GM20000 (cell line): ENCODE measurements at regions not wholly inside any gene's neighbourhood (a gene's known extent, or its start where the extent isn't known, plus 50 kb on each side); places are given as distances from the start of the nearest gene placed in this dataset.

Source experiments
- DNase-seq: peaks from one replicate; pipeline ENCODE4 v3.0.0; 2012; ENCODE audit warnings: low spot score
- CTCF ChIP-seq: IDR thresholded peaks from 2 replicates; pipeline ENCODE4 v1.5.1; 2012; ENCODE audit warnings: mild to moderate bottlenecking, control low read depth; ENCODE audit errors: extremely low read depth, missing control alignments

GRCh38 chr6:62441182-62441581, 155.2 kb upstream of the KHDRBS2 start:
- no peak for DNase-seq
- TF ChIP-seq CTCF, result no peak

- no peak for TF ChIP-seq CTCF
- DNase-seq, result no peak
These were observed 143.8 kb upstream of the KHDRBS2 start for GRCh38 chr6:62429781-62430180.

GRCh38 chr6:62400521-62401259, 114.7 kb upstream of the KHDRBS2 start:
- no peak for TF ChIP-seq CTCF
- no peak for DNase-seq

- TF ChIP-seq CTCF, result no peak
- DNase-seq, result no peak
These were observed 107.6 kb upstream of the KHDRBS2 start for GRCh38 chr6:62393608-62394007.

- no peak for TF ChIP-seq CTCF
- DNase-seq, result no peak
These were observed 106.3 kb upstream of the KHDRBS2 start for GRCh38 chr6:62392291-62392690.

- DNase-seq, result no peak
- no peak for TF ChIP-seq CTCF
These were observed 105.3 kb upstream of the KHDRBS2 start for GRCh38 chr6:62391358-62391757.

GRCh38 chr6:62390401-62390800, 104.4 kb upstream of the KHDRBS2 start:
- no peak for TF ChIP-seq CTCF
- DNase-seq, result no peak
